ENCODE measurements at regions not wholly inside any gene's neighbourhood (a gene's known extent, or its start where the extent isn't known, plus 50 kb on each side); places are given as distances from the start of the nearest gene placed in this dataset.

- no peak for DNase-seq (ENCODE audit: low read depth)
- no peak overlapping the region for H3K4me3 ChIP-seq (ENCODE audit: low read length)
- no peak for TF ChIP-seq CTCF (conservative IDR thresholded peaks at IDR 0.05; ENCODE audit: low read depth, low read length)
Measured at GRCh38 chr2:221225752-221226151, 346.4 kb downstream of the EPHA4 start.

GRCh38 chr2:221228214-221228769, 343.8 kb downstream of the EPHA4 start:
- no peak overlapping the region for H3K4me3 ChIP-seq (ENCODE audit: low read length)
- DNase-seq (ENCODE audit: low read depth) = no peak
- TF ChIP-seq CTCF (conservative IDR thresholded peaks at IDR 0.05; ENCODE audit: low read depth, low read length) = no peak

- H3K4me3 ChIP-seq (ENCODE audit: low read length) = no peak overlapping the region
- DNase-seq (ENCODE audit: low read depth) = no peak
- TF ChIP-seq CTCF (conservative IDR thresholded peaks at IDR 0.05; ENCODE audit: low read depth, low read length) = no peak
Measured at GRCh38 chr2:221229099-221229498, 343.0 kb downstream of the EPHA4 start.

- no peak overlapping the region for H3K4me3 ChIP-seq (ENCODE audit: low read length)
- no peak for DNase-seq (ENCODE audit: low read depth)
- no peak for TF ChIP-seq CTCF (conservative IDR thresholded peaks at IDR 0.05; ENCODE audit: low read depth, low read length)
Measured at GRCh38 chr2:221231511-221231910, 340.6 kb downstream of the EPHA4 start.

- no peak for DNase-seq (ENCODE audit: low read depth)
- no peak for TF ChIP-seq CTCF (conservative IDR thresholded peaks at IDR 0.05; ENCODE audit: low read depth, low read length)
- no peak overlapping the region for H3K4me3 ChIP-seq (ENCODE audit: low read length)
Measured at GRCh38 chr2:221235941-221236340, 336.2 kb downstream of the EPHA4 start.

- DNase-seq (ENCODE audit: low read depth) = no peak
- no peak for TF ChIP-seq CTCF (conservative IDR thresholded peaks at IDR 0.05; ENCODE audit: low read depth, low read length)
Measured at GRCh38 chr2:221241072-221241471, 331.0 kb downstream of the EPHA4 start.

GRCh38 chr2:221243771-221244170, 328.3 kb downstream of the EPHA4 start:
- no peak for TF ChIP-seq CTCF (conservative IDR thresholded peaks at IDR 0.05; ENCODE audit: low read depth, low read length)
- H3K4me3 ChIP-seq (ENCODE audit: low read length) = no peak overlapping the region
- DNase-seq (ENCODE audit: low read depth) = no peak

More at GRCh38 chr2:221241072-221241471, 331.0 kb downstream of the EPHA4 start:
- no peak overlapping the region for H3K4me3 ChIP-seq (ENCODE audit: low read length)
